GM21717 (cell line): ENCODE measurements at regions not wholly inside any gene's neighbourhood (a gene's known extent, or its start where the extent isn't known, plus 50 kb on each side); places are given as distances from the start of the nearest gene placed in this dataset.

Source experiments
- ATAC-seq: cut with Tn5 transposase; IDR thresholded peaks from one replicate; pipeline ENCODE4 v1.9.1; 2021; ENCODE audit warnings: mild to moderate bottlenecking, moderate library complexity; ENCODE audit not compliant: unreplicated experiment

- ATAC-seq, result no peak
These were observed 266.4 kb downstream of the MRTFB start for GRCh38 chr16:14337303-14338191.

GRCh38 chr16:14335297-14335696 lies 264.2 kb downstream of the MRTFB start:
- no peak for ATAC-seq

GRCh38 chr16:14334366-14335080 lies 263.4 kb downstream of the MRTFB start:
- no peak for ATAC-seq

GRCh38 chr16:14333361-14333760 lies 262.2 kb downstream of the MRTFB start:
- no peak for ATAC-seq

- ATAC-seq, result no peak
These were observed 259.9 kb downstream of the MRTFB start for GRCh38 chr16:14331020-14331419.

- no peak for ATAC-seq
These were observed 258.7 kb downstream of the MRTFB start for GRCh38 chr16:14329727-14330350.

- no peak for ATAC-seq
These were observed 254.6 kb downstream of the MRTFB start for GRCh38 chr16:14325502-14326401.

- ATAC-seq, result no peak
These were observed 253.5 kb downstream of the MRTFB start for GRCh38 chr16:14324581-14324980.

GRCh38 chr16:14322186-14322585 lies 251.1 kb downstream of the MRTFB start:
- no peak for ATAC-seq

GRCh38 chr16:14321542-14321941 lies 250.4 kb downstream of the MRTFB start:
- no peak for ATAC-seq

- no peak for ATAC-seq
These were observed 249.3 kb downstream of the MRTFB start for GRCh38 chr16:14320406-14320805.
